DMS153 (cell line): ENCODE measurements at regions not wholly inside any gene's neighbourhood (a gene's known extent, or its start where the extent isn't known, plus 50 kb on each side); places are given as distances from the start of the nearest gene placed in this dataset.

Source experiments
- DNase-seq: peaks from one replicate; lab custom pipeline; 2025; lab: John Stamatoyannopoulos, UW

DNA sequence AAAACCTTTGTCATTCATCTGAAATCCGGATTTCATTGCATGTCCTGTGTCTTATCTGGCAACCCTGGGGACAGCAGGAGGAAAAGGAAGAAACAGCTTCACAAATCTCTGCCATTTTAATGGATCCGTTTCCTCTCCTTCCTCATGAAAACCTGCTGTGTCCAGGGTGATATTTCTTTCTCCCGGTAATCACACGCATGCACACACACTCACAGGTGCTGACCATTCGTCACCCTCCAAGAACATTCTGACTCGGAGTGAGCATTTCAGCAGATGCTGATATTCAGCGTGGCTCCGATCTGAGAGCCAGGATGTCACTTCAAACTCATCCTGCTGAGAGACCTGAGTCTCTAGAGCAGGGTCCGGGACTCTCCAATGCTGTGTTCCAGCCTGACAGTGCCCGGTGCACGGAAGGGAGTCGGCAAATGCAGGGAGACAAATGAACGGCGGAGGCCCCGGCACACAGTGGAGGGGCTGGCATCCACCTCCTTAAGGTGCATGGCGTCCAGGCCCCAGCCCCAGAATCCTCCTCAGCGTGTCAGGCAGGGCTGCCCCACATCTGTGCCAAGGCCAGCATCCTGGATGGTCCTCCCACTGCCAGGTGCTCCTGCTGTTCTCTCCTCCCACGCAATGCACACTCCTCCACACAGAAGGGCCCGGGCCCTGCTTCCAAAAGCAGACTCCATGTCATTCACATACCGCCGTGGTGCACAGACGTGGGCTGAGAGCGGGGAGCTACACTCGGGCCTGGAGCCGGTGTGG, 70.7 kb downstream of the RBFOX3 start:
- DNase-seq = no peak

GRCh38 chr17:79538291-79538690, 72.6 kb downstream of the RBFOX3 start:
- DNase-seq = no peak

GRCh38 chr17:79537686-79538085, 73.2 kb downstream of the RBFOX3 start:
- DNase-seq = no peak

DNA sequence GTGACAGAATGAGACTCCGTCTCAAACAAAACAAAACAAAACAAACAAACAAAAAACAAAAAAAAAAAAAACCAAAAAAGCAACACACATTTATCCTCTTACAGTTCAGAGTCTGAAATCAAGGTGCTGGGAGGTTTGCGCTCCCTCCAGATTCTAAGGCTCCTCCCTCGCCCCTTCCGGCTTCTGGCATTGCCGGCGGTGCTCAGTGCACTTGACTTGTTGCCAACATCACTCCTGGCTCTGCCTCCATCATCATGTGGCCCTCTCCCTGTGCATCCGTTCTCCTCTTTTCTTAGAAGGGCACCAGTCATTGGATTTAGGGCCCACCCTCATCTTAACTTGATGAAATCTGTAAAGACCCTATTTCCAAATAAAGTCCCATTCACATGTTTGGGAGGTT, 73.8 kb downstream of the RBFOX3 start:
- DNase-seq = no peak

DNA sequence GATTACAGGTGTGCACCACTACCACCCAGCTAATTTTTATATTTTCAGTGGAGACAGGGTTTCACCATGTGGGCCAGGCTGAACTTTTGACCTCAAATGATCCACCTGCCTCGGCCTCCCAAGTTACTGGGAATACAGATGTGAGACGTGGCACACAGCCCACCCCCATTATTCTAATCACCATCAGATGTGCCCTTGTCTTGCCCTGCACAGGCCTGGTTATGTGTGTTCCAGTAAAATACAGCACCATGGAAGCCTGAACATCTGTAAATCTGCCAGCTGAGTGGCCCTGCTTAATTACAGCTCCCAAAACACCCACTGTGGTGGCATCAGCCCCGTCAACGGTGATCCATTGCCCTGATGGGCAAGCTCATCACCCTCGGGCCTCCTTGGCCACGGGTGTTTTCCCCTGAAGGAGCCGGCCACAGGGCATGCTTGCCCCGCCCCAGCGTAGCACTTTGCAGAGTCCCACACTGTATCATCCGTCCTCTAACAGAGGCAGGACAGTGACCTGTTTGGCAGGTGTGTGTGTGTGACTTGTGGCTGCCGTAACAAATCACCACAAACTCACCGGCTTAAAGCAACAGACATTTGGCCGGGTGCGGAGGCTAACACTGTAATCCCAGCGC, 74.5 kb downstream of the RBFOX3 start:
- no peak for DNase-seq

- no peak for DNase-seq
These were observed 75.2 kb downstream of the RBFOX3 start for GRCh38 chr17:79535728-79536025.

DNA sequence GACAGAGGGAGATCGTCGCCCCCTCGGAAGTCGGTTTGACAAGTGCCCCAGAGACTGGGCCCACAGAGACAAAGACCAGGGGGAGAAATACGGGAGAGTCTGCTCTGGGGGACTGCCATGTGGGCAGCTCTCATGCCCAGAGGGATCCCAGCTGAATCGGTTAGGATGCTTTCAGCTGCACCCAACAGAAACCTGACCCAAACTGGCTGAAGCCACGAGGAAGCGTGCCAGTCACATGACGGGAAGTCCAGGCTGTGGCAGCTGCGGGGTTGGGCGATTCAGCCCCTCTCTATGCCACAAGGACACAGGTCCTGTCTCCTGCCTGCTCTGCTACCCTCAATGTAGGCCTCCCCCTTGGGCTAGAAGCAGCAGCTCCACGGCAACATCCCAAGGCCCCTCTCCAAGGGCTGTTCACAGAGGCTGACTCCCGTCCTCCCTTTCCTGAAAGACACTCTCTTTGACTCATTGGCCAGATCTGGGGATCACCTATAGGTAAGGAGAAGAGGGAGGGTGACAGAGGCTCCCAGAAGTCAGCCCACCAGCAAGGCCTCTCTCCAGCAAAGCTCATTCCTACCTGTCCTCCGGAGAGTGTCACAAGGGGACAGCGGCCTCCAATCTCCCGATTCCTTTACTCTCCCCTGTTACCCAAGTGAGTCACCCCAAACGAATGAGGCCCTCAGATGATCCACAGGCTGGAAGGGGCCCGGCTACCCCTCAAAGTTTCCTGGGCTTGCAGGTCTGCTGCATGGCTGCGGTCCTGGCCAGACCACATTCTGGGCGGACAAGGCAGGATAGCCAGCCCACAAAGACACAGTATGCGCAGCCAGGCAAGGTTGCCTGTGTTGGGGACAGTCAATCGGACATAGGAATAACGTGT, 75.8 kb downstream of the RBFOX3 start:
- no peak for DNase-seq

- no peak for DNase-seq
These were observed 76.7 kb downstream of the RBFOX3 start for GRCh38 chr17:79534111-79534510.

DNA sequence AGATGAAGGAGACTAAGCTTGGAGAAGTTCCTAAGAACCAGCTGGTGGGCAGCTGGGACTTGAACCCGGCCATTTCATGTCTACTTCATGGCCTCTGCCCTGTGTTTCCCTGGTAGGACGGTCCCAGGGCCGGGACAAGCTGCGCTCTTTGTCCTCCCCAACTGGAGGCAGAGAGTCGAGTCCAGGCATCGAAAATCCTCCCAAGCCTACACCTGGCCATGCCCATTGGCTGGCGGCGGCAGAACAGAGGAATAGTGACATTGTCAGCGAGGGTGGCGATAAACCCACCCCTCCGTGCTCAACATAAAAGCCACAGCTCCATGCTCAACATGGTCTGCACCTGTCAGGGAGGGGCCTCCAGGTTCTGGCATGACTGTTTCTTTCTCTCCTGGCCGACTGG, 77.7 kb downstream of the RBFOX3 start:
- DNase-seq = no peak

DNA sequence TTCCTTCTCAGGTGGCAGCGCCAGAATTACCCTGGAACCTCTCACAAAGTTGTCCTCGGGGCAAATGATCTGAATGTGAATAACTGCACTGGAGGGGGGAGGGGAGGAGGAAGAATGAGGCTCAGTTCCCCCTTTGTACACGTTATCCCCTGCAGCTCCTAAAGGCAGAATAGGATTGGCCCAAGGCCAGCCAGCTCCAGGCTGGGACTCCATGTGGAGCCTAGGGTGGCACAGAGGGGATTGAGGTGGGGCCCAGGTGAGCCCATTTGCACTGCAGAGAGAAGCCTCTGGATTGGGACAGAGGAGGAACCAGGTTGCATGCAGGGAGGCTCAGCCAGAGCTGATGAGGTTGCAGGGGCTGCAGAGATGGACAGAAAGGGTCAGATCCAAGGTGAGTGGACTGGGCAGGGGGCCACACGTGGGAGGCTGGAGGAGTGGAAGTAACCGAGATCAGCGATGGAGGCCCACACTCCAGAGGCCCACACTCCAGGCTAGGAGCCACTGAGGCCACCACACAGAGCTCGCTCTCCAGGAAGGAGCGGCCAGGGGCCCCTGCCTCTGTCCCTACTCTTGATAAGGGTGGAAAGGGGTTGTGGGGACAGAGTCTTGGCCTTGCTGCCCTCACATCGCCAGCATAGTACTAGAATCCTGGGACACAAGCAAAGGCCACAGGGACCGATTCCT, 78.6 kb downstream of the RBFOX3 start:
- DNase-seq = no peak

DNA sequence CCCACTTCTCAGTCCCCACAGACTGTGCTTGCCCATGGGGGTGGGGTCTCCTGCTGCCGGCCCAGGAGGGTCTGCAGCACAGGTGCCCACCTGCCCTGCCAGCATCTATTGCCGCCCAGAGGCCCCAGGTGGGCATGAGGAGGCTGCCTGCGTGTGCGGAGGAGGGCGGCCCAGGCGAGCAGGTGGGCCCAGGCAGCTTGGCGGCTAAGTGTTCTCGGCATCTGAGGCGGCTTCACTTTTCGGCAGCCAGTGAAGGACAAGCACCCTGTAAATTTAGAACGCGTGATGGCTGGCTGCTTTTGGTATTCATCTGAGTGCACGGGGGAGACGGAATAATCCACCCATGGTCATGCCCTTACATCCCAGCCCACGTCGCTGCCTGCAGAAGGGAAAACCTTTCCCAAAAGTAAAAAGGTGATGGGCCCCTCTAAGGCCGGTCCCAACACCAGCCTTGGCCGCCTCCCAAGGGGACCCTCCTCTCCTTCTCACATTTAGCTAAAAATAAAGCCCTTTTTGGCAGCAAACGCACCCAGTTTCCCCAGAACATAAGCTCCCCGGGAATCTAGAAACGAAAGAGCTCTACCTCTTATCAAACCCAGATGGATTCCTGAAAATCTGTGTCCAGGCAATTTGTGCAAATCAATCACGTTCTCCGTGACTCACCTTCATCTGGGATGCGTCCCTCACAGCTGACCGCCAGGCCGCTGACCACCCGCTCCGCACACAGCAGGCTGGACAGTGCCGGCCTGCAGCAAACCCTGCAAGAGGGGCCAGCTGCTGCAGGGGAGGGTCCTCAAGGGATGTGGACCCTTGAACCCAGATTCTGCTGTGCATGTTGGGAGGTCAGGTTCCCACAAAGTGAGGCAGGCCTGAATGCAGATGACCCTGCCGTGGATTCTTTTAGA, 79.4 kb downstream of the RBFOX3 start:
- DNase-seq = no peak

DNA sequence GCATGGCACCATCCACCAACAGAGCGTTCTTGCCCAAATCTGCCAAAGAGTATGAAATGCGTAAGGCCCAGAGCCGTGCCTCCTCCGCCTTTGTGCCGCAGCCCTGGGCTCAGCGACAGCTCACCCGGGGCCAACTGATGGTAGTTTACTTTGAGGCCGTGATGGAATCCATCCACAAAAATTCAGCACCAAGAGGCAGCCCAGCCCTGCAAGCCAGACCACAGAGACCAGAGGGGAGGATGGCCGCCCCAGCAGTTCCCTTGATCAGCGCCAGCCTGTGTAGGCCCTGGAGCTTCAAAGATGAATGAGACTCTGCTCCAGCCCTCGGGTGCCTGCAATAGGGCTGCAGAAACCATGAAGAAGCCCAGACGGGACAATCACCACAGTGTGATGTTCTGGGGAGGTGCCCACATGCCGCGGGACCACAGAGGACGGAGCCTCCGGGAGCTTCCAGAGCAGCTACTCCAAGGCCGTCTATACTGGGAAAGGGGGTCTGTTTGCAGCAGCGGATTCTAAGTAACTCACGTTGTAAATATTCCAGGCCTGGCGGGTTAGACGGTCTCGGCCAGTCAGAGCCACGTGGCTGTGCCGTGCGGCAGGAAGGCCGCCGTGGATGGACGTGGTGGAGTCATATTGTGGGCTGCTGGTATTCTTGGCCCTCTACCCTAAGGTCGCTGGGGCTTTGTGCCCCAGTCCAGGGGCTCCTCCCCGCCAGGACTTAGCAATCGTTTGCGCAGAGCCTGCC, 80.3 kb downstream of the RBFOX3 start:
- no peak for DNase-seq

GRCh38 chr17:79529661-79530081, 81.2 kb downstream of the RBFOX3 start:
- DNase-seq = no peak

DNA sequence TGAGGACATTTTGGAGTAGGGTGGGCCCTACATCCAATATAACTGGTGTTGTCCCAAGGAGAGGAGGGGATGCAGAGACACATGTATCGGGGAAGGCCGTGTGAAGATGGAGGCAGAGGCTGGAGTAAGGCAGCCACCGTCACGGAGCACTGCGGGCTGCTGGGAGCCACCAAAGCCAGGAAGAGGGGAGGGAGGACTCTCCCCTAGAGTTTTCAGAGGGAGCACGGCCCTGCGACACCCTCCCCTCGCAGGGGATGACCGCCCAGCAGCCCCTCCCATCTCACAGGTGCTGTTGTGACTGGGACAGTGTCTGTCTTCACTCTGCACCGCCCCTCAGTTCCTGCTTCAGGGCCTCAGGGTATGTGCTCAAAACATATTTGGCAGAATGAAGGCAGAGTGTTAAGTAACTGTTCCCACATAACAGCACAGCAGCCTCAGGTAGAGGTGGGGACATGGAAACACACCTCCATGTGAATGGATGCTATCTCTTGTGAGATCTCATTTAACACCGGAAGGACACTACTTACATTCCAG, 82.2 kb downstream of the RBFOX3 start:
- no peak for DNase-seq

DNA sequence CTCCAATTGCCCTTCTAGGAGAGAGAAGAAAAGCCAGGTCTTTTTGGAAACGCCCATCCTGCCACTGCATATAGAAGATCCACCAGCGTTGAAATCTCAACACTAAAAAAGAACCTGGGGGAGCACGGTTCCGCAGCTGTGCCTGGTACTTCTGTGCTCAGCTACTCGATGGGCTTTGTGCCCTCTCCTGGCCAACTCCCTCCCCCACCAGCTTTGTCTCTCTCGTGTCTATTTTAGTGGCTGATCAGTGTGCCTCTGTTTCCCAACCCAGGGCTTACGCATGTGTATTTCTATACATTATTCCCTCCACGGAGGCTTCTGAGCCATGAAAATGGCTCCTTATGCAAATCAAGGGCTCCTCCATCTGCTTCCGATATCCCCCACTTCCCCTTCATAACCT, 83.5 kb downstream of the RBFOX3 start:
- DNase-seq = no peak

DNA sequence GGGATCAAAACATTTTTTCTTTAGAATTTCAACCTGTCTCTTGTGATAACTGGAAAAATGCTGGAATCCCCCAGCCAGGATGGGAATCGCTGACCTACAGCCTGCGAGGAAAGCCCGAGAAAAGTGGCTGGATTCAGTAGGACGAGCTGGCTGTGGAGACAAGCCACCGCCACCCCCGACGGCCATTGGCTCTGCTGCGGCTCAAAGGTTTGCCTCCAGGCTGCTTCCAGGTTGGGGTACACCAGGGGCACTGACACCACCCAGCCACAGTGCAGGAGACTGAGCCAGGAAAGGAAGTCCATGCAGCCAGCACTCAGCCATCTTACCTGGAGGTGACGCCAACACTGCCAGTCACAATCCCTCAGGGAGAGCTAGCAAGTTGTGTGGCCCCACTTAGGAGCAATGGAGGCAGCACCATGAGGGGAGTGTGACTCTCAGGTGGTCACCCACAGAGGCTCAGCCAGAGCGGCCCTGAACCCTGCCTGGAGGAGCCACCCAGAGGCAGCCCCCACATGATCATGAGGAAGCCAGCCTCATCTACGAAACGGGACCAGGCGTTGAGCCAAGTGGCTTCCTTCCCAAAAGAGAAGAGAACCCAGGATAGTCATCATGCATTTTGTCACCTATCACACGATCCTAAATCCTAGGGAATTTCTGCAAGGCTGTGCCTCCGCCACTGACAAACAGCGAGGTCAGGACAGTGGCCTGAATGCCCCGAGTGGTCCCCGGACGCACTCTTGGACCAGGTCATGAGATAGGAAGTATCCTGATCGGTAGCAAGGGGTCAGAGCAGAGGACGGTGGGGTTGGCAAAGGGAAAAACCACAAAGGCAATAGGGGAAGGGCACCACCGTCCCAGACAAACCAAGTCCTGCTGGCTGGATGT, 84.8 kb downstream of the RBFOX3 start:
- DNase-seq = no peak

DNA sequence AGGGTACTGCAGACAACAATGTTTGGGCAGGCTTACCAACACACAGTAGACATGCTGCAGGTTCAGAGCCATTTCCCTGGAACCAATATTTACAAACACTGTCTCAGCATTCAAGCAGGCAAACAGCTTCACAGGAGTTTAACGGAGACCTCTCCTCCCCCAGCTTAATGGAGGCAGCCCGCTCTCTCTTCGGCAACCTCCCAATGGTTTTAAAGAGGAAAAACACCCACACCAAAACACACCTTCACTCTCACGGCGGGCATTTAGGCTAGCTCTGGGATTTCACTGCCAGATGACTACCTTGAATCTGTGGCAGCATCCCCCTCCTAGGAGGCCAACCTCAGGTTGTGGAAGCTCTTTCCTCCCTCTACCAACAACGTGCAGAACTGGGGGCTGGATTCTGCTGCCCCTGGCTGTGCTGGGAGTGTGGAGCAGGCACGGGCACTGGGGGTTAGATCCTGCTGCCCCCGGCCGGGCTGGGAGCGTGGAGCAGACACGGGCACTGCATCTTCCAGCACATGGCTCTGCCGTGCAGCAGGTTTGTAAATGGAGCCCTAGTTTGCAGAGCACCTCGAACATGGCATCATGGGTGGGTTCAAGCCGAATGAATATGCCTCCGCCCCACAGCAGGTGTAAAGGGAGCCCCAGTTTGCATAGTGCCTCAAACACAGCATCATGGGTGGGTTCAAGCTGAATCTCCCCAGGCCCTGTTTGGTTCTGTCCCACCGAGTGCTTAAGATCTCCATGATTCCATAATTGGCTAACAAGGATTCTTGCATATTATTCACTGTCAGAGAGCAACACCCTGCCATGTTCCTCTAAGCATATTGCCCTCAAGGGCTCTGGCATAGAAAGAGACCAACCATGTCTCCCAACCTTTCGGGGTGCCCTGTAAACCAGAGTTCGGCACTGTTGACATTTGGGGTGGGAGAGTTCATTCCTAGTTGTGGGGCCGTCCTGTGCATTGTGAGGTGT, 86.4 kb downstream of the RBFOX3 start:
- DNase-seq = no peak

DNA sequence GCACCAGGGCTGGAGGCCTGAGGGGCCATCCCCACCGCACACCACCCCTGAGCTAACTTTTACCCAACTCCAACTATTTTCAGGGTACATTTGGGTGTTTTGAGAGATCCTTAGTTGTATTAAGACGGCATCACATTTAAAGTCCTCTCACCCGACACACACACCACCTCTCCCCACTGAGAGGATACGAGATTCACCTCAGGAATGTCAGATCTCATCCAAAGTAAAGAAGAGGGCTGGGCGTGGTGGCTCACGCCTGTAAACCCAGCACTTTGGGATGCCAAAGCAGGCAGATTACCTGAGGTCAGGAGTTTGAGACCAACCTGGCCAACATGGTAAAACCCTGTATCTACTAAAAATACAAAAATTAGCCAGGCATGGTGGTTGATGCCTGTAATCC, 88.4 kb downstream of the RBFOX3 start:
- no peak for DNase-seq
